Activated naive CD8-positive, alpha-beta T cell (primary cell): ENCODE measurements at regions not wholly inside any gene's neighbourhood (a gene's known extent, or its start where the extent isn't known, plus 50 kb on each side); places are given as distances from the start of the nearest gene placed in this dataset.

Experiments
- H3K27ac Mint-ChIP-seq: one replicate; pipeline ENCODE4 v1.8.0; 2021; ENCODE audit warnings: mixed read lengths
- H3K27me3 Mint-ChIP-seq: one replicate; pipeline ENCODE4 v1.8.0; 2021; ENCODE audit warnings: mixed read lengths
- H3K36me3 Mint-ChIP-seq: one replicate; pipeline ENCODE4 v1.8.0; 2021; ENCODE audit warnings: mixed read lengths
- H3K4me1 Mint-ChIP-seq: one replicate; pipeline ENCODE4 v1.8.0; 2021; ENCODE audit warnings: low read depth, mixed read lengths
- H3K4me3 Mint-ChIP-seq: one replicate; pipeline ENCODE4 v1.8.0; 2021; ENCODE audit warnings: mild to moderate bottlenecking, mixed read lengths
- H3K9me3 Mint-ChIP-seq: one replicate; pipeline ENCODE4 v1.8.0; 2021; ENCODE audit warnings: low read depth, mixed read lengths

DNA sequence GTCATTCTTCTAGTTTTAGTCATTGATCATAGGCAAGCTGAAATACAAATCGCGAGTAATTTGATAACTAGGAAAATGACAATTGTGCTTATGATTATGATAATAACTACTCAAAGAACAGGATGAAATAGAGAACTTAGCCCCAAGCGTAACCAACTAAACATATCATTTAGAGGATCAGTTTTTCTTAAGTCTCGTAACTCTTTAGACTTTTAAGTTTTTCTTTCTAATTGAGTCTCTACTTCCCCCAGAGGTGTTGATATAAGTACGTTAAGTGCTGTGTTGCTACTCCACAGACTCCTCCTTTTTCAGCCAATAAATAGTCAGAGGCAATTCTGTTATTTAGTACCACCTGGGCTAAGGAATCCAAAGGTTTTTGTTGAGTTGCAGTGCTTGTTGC, 96.3 kb downstream of the NHLRC3 start:
- Mint-ChIP-seq H3K36me3 (no peaks in the 10 kb centered on the region), H3K27ac (no peak overlapping the region)

GRCh38 chr13:39144391-39144790, 106.1 kb downstream of the NHLRC3 start:
- H3K27me3 Mint-ChIP-seq, result peaks cover 24% of the 10 kb centered on the region
- no peaks in the 10 kb centered on the region for H3K9me3 Mint-ChIP-seq
- H3K4me3 Mint-ChIP-seq, result no peak overlapping the region
- no peaks in the 10 kb centered on the region for H3K36me3 Mint-ChIP-seq
- peaks cover 10% of the 10 kb centered on the region for H3K4me1 Mint-ChIP-seq
- H3K27ac Mint-ChIP-seq, result no peak overlapping the region

More for the DNA sequence above, 96.3 kb downstream of the NHLRC3 start:
- peaks cover 13% of the 10 kb centered on the region for H3K27me3 Mint-ChIP-seq
- H3K4me1 Mint-ChIP-seq, result no peaks in the 10 kb centered on the region
- H3K9me3 Mint-ChIP-seq, result no peaks in the 10 kb centered on the region
- no peak overlapping the region for H3K4me3 Mint-ChIP-seq

- Mint-ChIP-seq H3K9me3 (no peaks in the 10 kb centered on the region), H3K27ac (no peak overlapping the region), H3K4me3 (no peak overlapping the region), H3K36me3 (no peaks in the 10 kb centered on the region), H3K27me3 (peaks cover 25% of the 10 kb centered on the region), H3K4me1 (peaks cover 10% of the 10 kb centered on the region)
Measured at GRCh38 chr13:39144941-39145533, 106.8 kb downstream of the NHLRC3 start.

- H3K27ac Mint-ChIP-seq, result no peak overlapping the region
- H3K4me1 Mint-ChIP-seq, result peaks cover 10% of the 10 kb centered on the region
- no peaks in the 10 kb centered on the region for H3K36me3 Mint-ChIP-seq
- H3K4me3 Mint-ChIP-seq, result no peak overlapping the region
- peaks cover 23% of the 10 kb centered on the region for H3K27me3 Mint-ChIP-seq
- no peaks in the 10 kb centered on the region for H3K9me3 Mint-ChIP-seq
Measured at GRCh38 chr13:39148513-39148961, 110.3 kb downstream of the NHLRC3 start.

GRCh38 chr13:39149896-39150295, 111.6 kb downstream of the NHLRC3 start:
- Mint-ChIP-seq H3K27ac (no peak overlapping the region), H3K27me3 (peaks cover 25% of the 10 kb centered on the region)

DNA sequence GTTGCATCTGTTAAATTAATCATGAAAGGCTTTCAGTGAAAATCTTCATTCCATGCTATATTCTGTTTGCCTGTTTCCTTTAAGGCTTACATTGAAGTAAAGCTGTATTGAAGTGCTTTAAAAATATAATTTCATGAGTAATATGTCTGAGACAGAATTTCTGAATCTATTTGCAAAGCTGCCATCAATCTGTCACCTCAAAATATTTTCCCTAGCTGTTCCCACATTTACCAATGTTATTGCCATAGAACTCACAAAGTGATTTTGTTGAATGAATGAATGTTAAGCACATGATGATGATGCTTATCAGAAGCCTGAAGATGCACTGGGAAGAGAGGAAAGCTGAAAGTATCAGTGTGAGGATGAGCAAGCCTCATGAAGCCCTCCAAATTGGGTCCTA, 115.8 kb downstream of the NHLRC3 start:
- Mint-ChIP-seq H3K4me3 (no peak overlapping the region), H3K36me3 (no peaks in the 10 kb centered on the region), H3K27me3 (peaks cover 29% of the 10 kb centered on the region), H3K27ac (no peak overlapping the region), H3K4me1 (no peaks in the 10 kb centered on the region), H3K9me3 (no peaks in the 10 kb centered on the region)

More at GRCh38 chr13:39149896-39150295, 111.6 kb downstream of the NHLRC3 start:
- Mint-ChIP-seq H3K9me3 (no peaks in the 10 kb centered on the region), H3K4me1 (peaks cover 8% of the 10 kb centered on the region), H3K4me3 (no peak overlapping the region), H3K36me3 (no peaks in the 10 kb centered on the region)

DNA sequence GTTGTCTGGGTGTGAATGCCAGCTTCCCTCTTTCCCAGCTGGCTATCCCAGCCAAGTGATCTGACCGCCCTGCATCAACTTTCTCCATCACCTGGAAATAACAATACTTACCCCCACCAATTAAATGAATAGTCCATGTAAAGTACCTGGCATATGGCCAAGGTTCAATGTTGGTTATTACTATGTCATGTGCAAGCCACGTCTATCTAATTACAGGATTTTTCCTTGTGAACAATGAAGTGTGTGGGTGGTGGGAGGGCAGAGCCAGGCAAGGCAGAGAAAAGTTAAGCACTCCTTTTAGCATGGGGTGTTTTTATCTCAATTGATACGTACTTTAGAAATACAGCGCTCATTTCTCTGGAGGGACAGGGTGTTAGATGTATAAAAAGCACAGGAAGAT, 121.1 kb downstream of the NHLRC3 start:
- Mint-ChIP-seq H3K27me3 (peaks cover 13% of the 10 kb centered on the region), H3K4me3 (no peak overlapping the region), H3K27ac (no peak overlapping the region), H3K36me3 (no peaks in the 10 kb centered on the region), H3K9me3 (peaks cover 6% of the 10 kb centered on the region), H3K4me1 (peaks cover 4% of the 10 kb centered on the region)

DNA sequence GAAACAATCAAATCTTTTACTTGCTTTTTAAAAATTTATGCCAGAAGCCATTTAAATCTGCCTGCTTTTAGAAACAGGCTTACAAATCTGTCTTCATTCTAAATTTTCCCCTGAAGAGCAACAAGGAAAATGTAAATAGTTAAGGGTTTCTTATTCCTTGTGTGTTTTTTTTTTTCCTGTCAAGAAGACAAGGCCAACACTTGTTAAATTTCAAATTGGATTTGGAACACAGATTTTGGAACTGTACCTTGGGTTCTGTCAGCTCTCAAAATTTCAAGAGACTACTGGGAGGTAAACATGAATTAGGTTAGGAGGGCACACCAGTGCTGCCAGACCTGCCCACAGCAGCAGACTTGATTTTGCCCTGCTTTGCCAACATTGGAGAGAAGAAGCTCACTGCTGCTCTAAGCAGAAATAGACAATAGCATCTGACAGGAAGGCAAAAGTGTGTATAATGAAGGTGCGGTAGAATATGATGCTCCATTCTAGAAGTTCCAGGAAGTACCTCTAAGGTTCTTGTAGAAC, 121.7 kb downstream of the NHLRC3 start:
- peaks cover 11% of the 10 kb centered on the region for H3K27me3 Mint-ChIP-seq

DNA sequence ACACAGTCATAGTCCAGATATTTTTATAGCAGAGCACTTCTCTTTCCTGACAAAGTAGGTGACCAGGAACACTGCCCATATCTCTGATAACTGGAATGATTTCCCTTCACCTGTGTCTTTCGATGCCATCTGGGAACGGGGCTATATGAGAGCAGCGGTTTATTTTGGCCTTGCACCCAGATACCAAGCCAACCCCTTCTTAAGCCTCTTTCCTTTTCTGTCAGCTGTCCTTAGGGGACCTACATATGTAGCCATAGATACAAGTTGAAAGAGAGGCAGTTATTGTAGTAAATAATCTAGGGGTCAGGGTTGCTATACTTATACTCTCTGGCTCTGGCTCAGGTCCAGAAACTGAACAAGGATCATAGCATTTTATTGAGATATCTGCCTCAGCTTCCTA, 128.8 kb downstream of the NHLRC3 start:
- Mint-ChIP-seq H3K27ac (no peak overlapping the region), H3K4me3 (no peak overlapping the region), H3K27me3 (peaks cover 3% of the 10 kb centered on the region), H3K9me3 (peaks cover 6% of the 10 kb centered on the region), H3K4me1 (no peaks in the 10 kb centered on the region), H3K36me3 (no peaks in the 10 kb centered on the region)

More for the DNA sequence above, 121.7 kb downstream of the NHLRC3 start:
- H3K9me3 Mint-ChIP-seq, result peaks cover 6% of the 10 kb centered on the region
- H3K36me3 Mint-ChIP-seq, result no peaks in the 10 kb centered on the region
- H3K4me1 Mint-ChIP-seq, result peaks cover 4% of the 10 kb centered on the region
- H3K27ac Mint-ChIP-seq, result no peak overlapping the region
- no peak overlapping the region for H3K4me3 Mint-ChIP-seq

GRCh38 chr13:39170711-39171110, 132.5 kb downstream of the NHLRC3 start:
- Mint-ChIP-seq H3K36me3 (no peaks in the 10 kb centered on the region), H3K4me1 (no peaks in the 10 kb centered on the region), H3K9me3 (no peaks in the 10 kb centered on the region), H3K4me3 (no peak overlapping the region), H3K27ac (no peak overlapping the region), H3K27me3 (no peaks in the 10 kb centered on the region)

DNA sequence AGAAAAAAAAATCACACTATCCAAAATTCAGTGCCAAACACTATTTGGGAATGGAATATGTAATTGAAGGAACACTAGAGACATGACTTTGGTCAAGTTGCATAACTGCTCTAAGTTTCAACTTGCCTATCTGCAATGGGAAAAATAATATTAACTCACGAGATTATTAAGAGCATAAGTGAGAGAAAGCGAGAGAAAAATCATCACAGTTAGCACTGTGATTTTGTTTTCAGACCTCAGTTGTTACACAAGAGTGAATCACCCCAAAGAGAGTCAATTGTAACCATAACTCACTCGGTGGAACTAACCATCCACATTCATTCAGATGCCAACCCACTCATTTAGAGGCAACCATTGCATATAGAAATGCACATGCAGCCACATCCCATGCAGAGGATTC, 147.1 kb downstream of the NHLRC3 start:
- Mint-ChIP-seq H3K4me3 (no peak overlapping the region), H3K27me3 (peaks cover 7% of the 10 kb centered on the region), H3K4me1 (no peaks in the 10 kb centered on the region), H3K36me3 (no peaks in the 10 kb centered on the region), H3K9me3 (no peaks in the 10 kb centered on the region), H3K27ac (no peak overlapping the region)

DNA sequence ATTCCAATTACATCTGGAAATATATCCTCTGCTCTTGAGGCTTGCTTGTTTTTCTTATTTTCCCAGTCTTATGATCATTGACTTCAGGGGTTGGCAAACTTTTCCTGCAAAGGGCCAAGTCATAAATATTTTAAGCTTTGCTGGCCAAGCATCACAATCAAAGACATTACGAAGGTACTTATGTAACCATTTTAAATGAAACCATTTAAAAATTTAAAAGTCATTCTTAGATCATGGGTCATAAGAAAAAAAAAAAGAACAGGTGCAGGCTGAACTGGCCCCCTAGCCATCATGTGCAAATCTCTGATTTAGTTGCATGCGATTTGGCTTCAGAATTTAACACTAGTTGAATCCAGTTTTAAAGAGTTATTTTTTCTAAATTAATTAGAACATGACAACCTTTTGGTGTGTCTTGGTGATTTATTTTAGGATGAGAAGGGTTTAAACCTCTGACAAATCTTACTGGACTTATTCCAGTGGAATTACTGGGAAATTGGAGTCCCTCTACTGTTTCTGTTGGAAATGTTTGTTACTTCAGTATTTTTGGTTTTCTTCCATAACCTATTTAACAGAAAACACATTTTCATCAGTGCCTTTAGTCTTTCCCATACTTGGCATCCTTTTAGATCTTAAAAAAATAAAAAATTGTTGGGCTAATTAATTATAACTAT, 148.1 kb downstream of the NHLRC3 start:
- Mint-ChIP-seq H3K36me3 (no peaks in the 10 kb centered on the region), H3K27ac (no peak overlapping the region), H3K9me3 (no peaks in the 10 kb centered on the region), H3K4me3 (no peak overlapping the region), H3K4me1 (no peaks in the 10 kb centered on the region), H3K27me3 (peaks cover 7% of the 10 kb centered on the region)

DNA sequence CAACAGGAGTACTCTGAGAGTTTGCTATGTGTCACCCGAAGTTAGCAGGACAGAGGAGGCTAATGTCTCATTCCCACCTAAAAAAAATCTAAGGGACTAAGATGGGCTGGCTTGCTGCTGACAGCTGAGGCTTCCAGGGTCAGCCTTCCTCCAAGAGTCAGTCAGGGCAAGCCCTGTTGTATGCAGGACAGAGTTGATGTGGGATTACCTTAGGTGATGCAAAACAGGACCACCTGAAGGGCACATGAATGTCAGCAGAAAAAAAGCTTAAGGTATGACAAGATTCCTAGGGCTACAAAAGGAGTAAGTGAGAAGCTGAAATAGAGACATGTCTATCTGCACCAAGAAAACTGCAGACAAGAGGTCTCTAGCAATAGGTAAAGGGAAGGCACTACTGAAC, 151.5 kb downstream of the NHLRC3 start:
- H3K4me3 Mint-ChIP-seq, result no peak overlapping the region
- H3K36me3 Mint-ChIP-seq, result no peaks in the 10 kb centered on the region
- H3K9me3 Mint-ChIP-seq, result no peaks in the 10 kb centered on the region
- H3K4me1 Mint-ChIP-seq, result no peaks in the 10 kb centered on the region
- no peak overlapping the region for H3K27ac Mint-ChIP-seq
- peaks cover 16% of the 10 kb centered on the region for H3K27me3 Mint-ChIP-seq

DNA sequence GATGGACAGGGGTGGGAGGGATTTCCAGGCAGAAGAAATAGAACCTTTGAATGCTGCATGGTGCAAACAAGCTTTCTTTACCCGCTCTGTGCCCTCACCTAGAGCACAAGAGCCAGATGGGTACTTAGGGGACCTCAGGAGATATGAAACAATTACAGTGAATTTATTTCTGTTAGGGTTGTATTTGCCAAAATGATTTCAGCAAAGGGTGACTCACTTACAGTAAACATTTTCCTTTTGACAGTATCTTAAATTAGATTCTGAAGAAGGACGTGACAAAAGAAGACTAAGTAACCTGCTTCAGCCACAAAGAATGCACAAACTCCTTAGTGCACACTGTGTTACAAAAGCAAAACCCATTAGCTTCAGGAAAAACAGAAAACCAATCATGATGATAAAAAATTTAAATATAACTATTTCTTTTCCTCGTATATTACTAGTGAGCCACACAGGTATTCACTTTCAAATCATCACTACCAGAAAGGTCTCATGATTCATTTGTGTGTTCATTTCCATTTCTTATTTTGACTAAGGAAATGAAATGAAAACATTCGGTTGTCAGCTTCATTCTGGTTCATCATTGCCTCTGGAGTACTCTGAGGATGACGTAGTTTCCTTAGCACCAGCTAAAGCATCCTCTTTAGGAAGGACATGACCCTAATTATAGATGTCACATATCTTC, 158.8 kb downstream of the NHLRC3 start:
- Mint-ChIP-seq H3K4me1 (peaks cover 2% of the 10 kb centered on the region), H3K9me3 (no peaks in the 10 kb centered on the region), H3K36me3 (no peaks in the 10 kb centered on the region), H3K27me3 (peaks cover 8% of the 10 kb centered on the region), H3K4me3 (no peak overlapping the region), H3K27ac (peak overlapping the region; percentile 46)

GRCh38 chr13:39197647-39198007, 159.4 kb downstream of the NHLRC3 start:
- Mint-ChIP-seq H3K4me1 (peaks cover 2% of the 10 kb centered on the region), H3K36me3 (no peaks in the 10 kb centered on the region), H3K9me3 (no peaks in the 10 kb centered on the region), H3K4me3 (no peak overlapping the region), H3K27ac (no peak overlapping the region), H3K27me3 (peaks cover 8% of the 10 kb centered on the region)
